Neural cell (in vitro differentiated cells): ENCODE measurements at regions not wholly inside any gene's neighbourhood (a gene's known extent, or its start where the extent isn't known, plus 50 kb on each side); places are given as distances from the start of the nearest gene placed in this dataset.

Experiments used
- H2AFZ ChIP-seq: fragments of 200-600, 300-800 bp; sonication (generic), shearing (Covaris generic); 2 replicates; pipeline ENCODE4 v1.6.0; 2014; ENCODE audit warnings: low read depth, mild to moderate bottlenecking, antibody characterized with exemption, low read length, moderate library complexity
- H3F3A ChIP-seq: fragments of 200-600 bp; shearing (Covaris generic); 2 replicates; pipeline ENCODE4 v1.6.1; 2016; ENCODE audit warnings: mild to moderate bottlenecking, moderate library complexity, mixed read lengths, antibody characterized with exemption, low read length; ENCODE audit not compliant: insufficient read depth, poor library complexity, severe bottlenecking
- H3K27ac ChIP-seq: fragments of 200-600, 300-800 bp; sonication (generic), shearing (Covaris generic); 2 replicates; pipeline ENCODE4 v1.5.1; 2014; ENCODE audit warnings: mild to moderate bottlenecking, low read length, moderate library complexity
- H3K27me3 ChIP-seq: fragments of 300-800, 200-600 bp; sonication (generic), shearing (Covaris generic); 2 replicates; pipeline ENCODE4 v1.6.0; 2014; ENCODE audit warnings: mild to moderate bottlenecking, low read depth, low read length, moderate library complexity; ENCODE audit not compliant: insufficient read depth
- H3K36me3 ChIP-seq: fragments of 300-800, 200-600 bp; sonication (generic), shearing (Covaris generic); 2 replicates; pipeline ENCODE4 v1.5.1; 2014; ENCODE audit warnings: mild to moderate bottlenecking, antibody characterized with exemption, low read length, moderate library complexity; ENCODE audit not compliant: insufficient read depth
- H3K4me2 ChIP-seq: fragments of 300-800, 200-600 bp; sonication (generic), shearing (Covaris generic); 2 replicates; pipeline ENCODE4 v1.6.0; 2014; ENCODE audit warnings: mild to moderate bottlenecking, low read length
- H3K4me3 ChIP-seq: fragments of 300-800, 200-600 bp; sonication (generic), shearing (Covaris generic); 2 replicates; pipeline ENCODE4 v1.5.1; 2014; ENCODE audit warnings: mild to moderate bottlenecking, low read length, moderate library complexity
- H3K79me2 ChIP-seq: fragments of 200-600 bp; shearing (Covaris generic); replicated peaks from 2 replicates; pipeline ENCODE4 v1.6.0; 2014; ENCODE audit warnings: mild to moderate bottlenecking, low read length, moderate library complexity; ENCODE audit not compliant: insufficient read depth
- H3K9ac ChIP-seq: fragments of 300-800, 200-600 bp; sonication (generic), shearing (Covaris generic); 2 replicates; pipeline ENCODE4 v1.6.1; 2016; ENCODE audit warnings: mild to moderate bottlenecking, low read length, mixed read lengths
- H3K9me2 ChIP-seq: fragments of 200-600 bp; shearing (Covaris generic); 2 replicates; pipeline ENCODE4 v1.6.1; 2016; ENCODE audit warnings: mild to moderate bottlenecking, low read length, mixed read lengths; ENCODE audit not compliant: insufficient read depth
- H3K9me3 ChIP-seq: fragments of 200-600, 300-800 bp; sonication (generic), shearing (Covaris generic); 2 replicates; pipeline ENCODE4 v1.6.1; 2016; ENCODE audit warnings: mild to moderate bottlenecking, mixed run types, low read length, moderate library complexity, mixed read lengths
- H4K20me1 ChIP-seq: fragments of 200-600 bp; shearing (Covaris generic); 2 replicates; pipeline ENCODE4 v1.6.1; 2016; ENCODE audit warnings: mild to moderate bottlenecking, mixed run types; ENCODE audit not compliant: insufficient read depth
- CTCF ChIP-seq: fragments of 450-650 bp; IDR thresholded peaks from 2 replicates; pipeline ENCODE4 v1.5.1; 2014; ENCODE audit warnings: antibody characterized with exemption, mild to moderate bottlenecking, moderate library complexity; ENCODE audit not compliant: poor library complexity, severe bottlenecking
- EP300 ChIP-seq: fragments of 450-650 bp; conservative IDR thresholded peaks from 2 replicates; pipeline ENCODE4 v1.6.1; 2014; ENCODE audit warnings: antibody characterized with exemption, mild to moderate bottlenecking, moderate library complexity; ENCODE audit not compliant: poor library complexity, severe bottlenecking
- EZH2 ChIP-seq: fragments of 200-600, 300-800 bp; shearing (Covaris generic), sonication (generic); IDR thresholded peaks from 2 replicates; pipeline ENCODE4 v1.6.1; 2014; ENCODE audit warnings: antibody characterized with exemption, low read length, borderline replicate concordance, mild to moderate bottlenecking; ENCODE audit not compliant: insufficient read depth, poor library complexity, severe bottlenecking
- MXI1 ChIP-seq: fragments of 450-650 bp; conservative IDR thresholded peaks from 2 replicates; pipeline ENCODE4 v1.6.1; 2014; ENCODE audit warnings: antibody characterized with exemption, mild to moderate bottlenecking; ENCODE audit not compliant: poor library complexity, severe bottlenecking
- POLR2AphosphoS5 ChIP-seq: IDR thresholded peaks from 2 replicates; pipeline ENCODE4 v1.6.1; 2012
- RAD21 ChIP-seq: fragments of 450-650 bp; conservative IDR thresholded peaks from 2 replicates; pipeline ENCODE4 v1.6.1; 2014; ENCODE audit warnings: antibody characterized with exemption, mild to moderate bottlenecking, moderate library complexity
- SMC3 ChIP-seq: fragments of 450-650 bp; conservative IDR thresholded peaks from 2 replicates; pipeline ENCODE4 v1.6.1; 2014; ENCODE audit warnings: antibody characterized with exemption, mild to moderate bottlenecking, moderate library complexity; ENCODE audit not compliant: poor library complexity
- TAF1 ChIP-seq: IDR thresholded peaks from 2 replicates; pipeline ENCODE4 v1.6.1; 2012; ENCODE audit warnings: low read depth
- TF ChIP-seq, protein P1 (sequence below): IDR thresholded peaks from 2 replicates; pipeline ENCODE4 v1.6.1; 2012; ENCODE audit warnings: borderline replicate concordance

GRCh38 chr7:109696723-109697122 lies 1127.0 kb downstream of the DNAJB9 start:
- H3K4me3 ChIP-seq, result no peak overlapping the region
- H3K36me3 ChIP-seq, result no peaks in the 10 kb centered on the region
- no peaks in the 10 kb centered on the region for H3K27me3 ChIP-seq
- no peak overlapping the region for H3K9ac ChIP-seq
- no peaks in the 10 kb centered on the region for H4K20me1 ChIP-seq
- no peaks in the 10 kb centered on the region for H3K9me2 ChIP-seq
- H3K27ac ChIP-seq, result no peak overlapping the region
- no peaks in the 10 kb centered on the region for H3F3A ChIP-seq
- no peak overlapping the region for H2AFZ ChIP-seq
- TF ChIP-seq EP300 (no peak), TAF1 (no peak), MXI1 (no peak), SMC3 (no peak), CTCF (no peak), RAD21 (no peak), EZH2 (no peak), POLR2AphosphoS5 (no peak)
- TF ChIP-seq, protein P1, sequence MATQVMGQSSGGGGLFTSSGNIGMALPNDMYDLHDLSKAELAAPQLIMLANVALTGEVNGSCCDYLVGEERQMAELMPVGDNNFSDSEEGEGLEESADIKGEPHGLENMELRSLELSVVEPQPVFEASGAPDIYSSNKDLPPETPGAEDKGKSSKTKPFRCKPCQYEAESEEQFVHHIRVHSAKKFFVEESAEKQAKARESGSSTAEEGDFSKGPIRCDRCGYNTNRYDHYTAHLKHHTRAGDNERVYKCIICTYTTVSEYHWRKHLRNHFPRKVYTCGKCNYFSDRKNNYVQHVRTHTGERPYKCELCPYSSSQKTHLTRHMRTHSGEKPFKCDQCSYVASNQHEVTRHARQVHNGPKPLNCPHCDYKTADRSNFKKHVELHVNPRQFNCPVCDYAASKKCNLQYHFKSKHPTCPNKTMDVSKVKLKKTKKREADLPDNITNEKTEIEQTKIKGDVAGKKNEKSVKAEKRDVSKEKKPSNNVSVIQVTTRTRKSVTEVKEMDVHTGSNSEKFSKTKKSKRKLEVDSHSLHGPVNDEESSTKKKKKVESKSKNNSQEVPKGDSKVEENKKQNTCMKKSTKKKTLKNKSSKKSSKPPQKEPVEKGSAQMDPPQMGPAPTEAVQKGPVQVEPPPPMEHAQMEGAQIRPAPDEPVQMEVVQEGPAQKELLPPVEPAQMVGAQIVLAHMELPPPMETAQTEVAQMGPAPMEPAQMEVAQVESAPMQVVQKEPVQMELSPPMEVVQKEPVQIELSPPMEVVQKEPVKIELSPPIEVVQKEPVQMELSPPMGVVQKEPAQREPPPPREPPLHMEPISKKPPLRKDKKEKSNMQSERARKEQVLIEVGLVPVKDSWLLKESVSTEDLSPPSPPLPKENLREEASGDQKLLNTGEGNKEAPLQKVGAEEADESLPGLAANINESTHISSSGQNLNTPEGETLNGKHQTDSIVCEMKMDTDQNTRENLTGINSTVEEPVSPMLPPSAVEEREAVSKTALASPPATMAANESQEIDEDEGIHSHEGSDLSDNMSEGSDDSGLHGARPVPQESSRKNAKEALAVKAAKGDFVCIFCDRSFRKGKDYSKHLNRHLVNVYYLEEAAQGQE, result no peak
- no peaks in the 10 kb centered on the region for H3K9me3 ChIP-seq
- no peaks in the 10 kb centered on the region for H3K79me2 ChIP-seq
- H3K4me2 ChIP-seq, result no peak overlapping the region

DNA sequence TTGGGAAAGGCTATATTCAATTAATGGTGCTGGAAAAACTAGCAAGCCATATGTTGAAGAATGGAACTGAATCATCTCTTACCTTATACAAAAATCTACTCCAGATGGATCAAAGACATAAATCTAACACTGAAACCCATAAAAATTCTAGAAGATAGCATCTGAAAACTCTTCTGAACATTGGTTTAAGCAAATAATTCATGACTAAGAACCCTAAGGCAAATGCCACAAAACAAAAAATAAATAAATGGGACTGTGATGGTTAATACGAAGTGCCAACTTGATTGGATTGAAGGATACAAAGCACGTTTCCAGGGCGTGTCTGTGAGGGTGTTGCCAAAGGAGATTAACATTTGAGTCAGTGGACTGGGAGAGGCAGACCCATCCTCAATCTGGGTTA lies 1130.0 kb downstream of the DNAJB9 start:
- H3K9ac ChIP-seq, result no peak overlapping the region
- H3K36me3 ChIP-seq, result no peaks in the 10 kb centered on the region
- H3K4me2 ChIP-seq, result no peak overlapping the region
- no peaks in the 10 kb centered on the region for H3K9me2 ChIP-seq
- H3K79me2 ChIP-seq, result no peaks in the 10 kb centered on the region
- H3K27me3 ChIP-seq, result no peaks in the 10 kb centered on the region
- no peak overlapping the region for H3K27ac ChIP-seq
- TF ChIP-seq RAD21, result no peak
- no peak for TF ChIP-seq POLR2AphosphoS5
- TF ChIP-seq TAF1, result no peak
- TF ChIP-seq, protein P1, result no peak
- TF ChIP-seq MXI1, result no peak
- H3K4me3 ChIP-seq, result no peak overlapping the region
- no peak overlapping the region for H2AFZ ChIP-seq
- no peaks in the 10 kb centered on the region for H3K9me3 ChIP-seq
- no peaks in the 10 kb centered on the region for H3F3A ChIP-seq
- no peaks in the 10 kb centered on the region for H4K20me1 ChIP-seq
